Spleen (tissue), 11 donors: ENCODE measurements at regions not wholly inside any gene's neighbourhood (a gene's known extent, or its start where the extent isn't known, plus 50 kb on each side); places are given as distances from the start of the nearest gene placed in this dataset.

ENCODE experiments used
- DNase-seq: peaks from one replicate; pipeline ENCODE4 v3.0.0-alpha.2; 2020
- H3K27ac ChIP-seq, 8 donors: fragments of 200-600 bp; sonication (generic) in 7 of 8; 1 replicate in 4 of 8; 2 replicates in 4 of 8; pipeline versions ENCODE4 v1.5.0 to v1.8.0; 2016 to 2021; ENCODE audit warnings: inconsistent platforms in 4 of 8, mild to moderate bottlenecking in 4 of 8, moderate library complexity in 1 of 8
- H3K27me3 ChIP-seq, 7 donors: fragments of 200-600 bp; sonication (generic) in 6 of 7; replicated peaks in 1 of 7; 1 replicate in 4 of 7; 2 replicates in 3 of 7; pipeline versions ENCODE4 v1.5.0 to v1.8.0; 2016 to 2021; ENCODE audit warnings: inconsistent platforms in 3 of 7, mild to moderate bottlenecking in 1 of 7
- H3K36me3 ChIP-seq, 6 donors: fragments of 200-600 bp; sonication (generic) in 5 of 6; 1 replicate in 4 of 6; 2 replicates in 2 of 6; pipeline versions ENCODE4 v1.5.0 to v1.8.0; 2016 to 2021; ENCODE audit warnings: inconsistent platforms in 2 of 6
- H3K4me1 ChIP-seq, 6 donors: fragments of 200-600 bp; sonication (generic) in 5 of 6; 1 replicate in 3 of 6; 2 replicates in 3 of 6; pipeline versions ENCODE4 v1.5.0 to v1.8.0; 2016 to 2021; ENCODE audit warnings: inconsistent platforms in 3 of 6
- H3K4me3 ChIP-seq, 8 donors: fragments of 200-600 bp; sonication (generic) in 7 of 8; 1 replicate in 4 of 8; 2 replicates in 4 of 8; pipeline versions ENCODE4 v1.5.0 to v1.8.0; 2016 to 2021; ENCODE audit warnings: inconsistent platforms in 4 of 8, mild to moderate bottlenecking in 4 of 8, moderate library complexity in 2 of 8
- H3K9me3 ChIP-seq, 8 donors: fragments of 200-600 bp; sonication (generic) in 7 of 8; 1 replicate in 4 of 8; 2 replicates in 4 of 8; pipeline versions ENCODE4 v1.5.0 to v1.8.0; 2016 to 2021; ENCODE audit warnings: inconsistent platforms in 4 of 8
- CTCF ChIP-seq, 11 experiments: fragments of 200-600 bp in 7 of 11; fragments of 450-650 bp in 4 of 11; sonication (generic) in 4 of 11; IDR thresholded peaks in 8 of 11; conservative IDR thresholded peaks in 3 of 11; 1 replicate in 7 of 11; 2 replicates in 4 of 11; pipeline versions ENCODE4 v1.4.0 to v1.8.0; 2016 to 2021; ENCODE audit warnings: antibody characterized with exemption in 11 of 11, inconsistent platforms in 4 of 11, mild to moderate bottlenecking in 1 of 11
- POLR2A ChIP-seq, 3 donors: fragments of 450-650 bp; IDR thresholded peaks; one replicate each; pipeline ENCODE4 v1.5.1; 2017; ENCODE audit warnings: antibody characterized with exemption in 3 of 3, mild to moderate bottlenecking in 1 of 3
- POLR2AphosphoS5 ChIP-seq, 3 donors: sonication (generic); formaldehyde crosslinking; IDR thresholded peaks; one replicate each; pipeline ENCODE4 v1.5.1; 2017; ENCODE audit warnings: antibody characterized with exemption in 3 of 3
- WGBS, 5 donors: extraction: QIAGEN DNeasy Blood & Tissue Kit in 3 of 5; methylation state at CpG; one replicate each; pipeline versions ENCODE4 v1.1.5 to v1.1.7; 2013 to 2018; 5-methylcytosine and 5-hydroxymethylcytosine counted together
- intact Hi-C: fragments of 100-400 bp; cut with DNase I; formaldehyde crosslinking; loops from one replicate; pipeline ENCODE4 v1.15.0; 2023; ENCODE audit warnings: low total_unique reads
- donor health status: healthy with polysubstance abuse.
- donor health status: DM: no; HTN: no; CAD: no; lungs with moderate emphysema.
- donor health status: DM: no; HTN: no; CAD: no.
- donor health status: Bipolar disorder and iron deficiency.
- donor health status: healthy.
- donor health status: DM: no; HTN: no; CAD: no.
- donor health status: DM: yes; HTN: yes; CAD: no.

- H3K27ac ChIP-seq, result no peak overlapping the region
- no peaks in the 10 kb centered on the region for H3K9me3 ChIP-seq
- whole genome bisulfite sequencing, 5 donors, result 86 to 92% (median 88%) methylated on average over 2 of the region's 2 CpGs
- H3K27me3 ChIP-seq, result no peaks in the 10 kb centered on the region
- intact Hi-C loops, result no loop called here
- TF ChIP-seq POLR2A (IDR thresholded peaks at IDR 0.05), result no peak
- no peak for TF ChIP-seq CTCF (IDR thresholded peaks at IDR 0.05 in 8 of 11, conservative IDR thresholded peaks at IDR 0.05 in 3 of 11)
- no peak for TF ChIP-seq POLR2AphosphoS5 (IDR thresholded peaks at IDR 0.05)
- no peak for DNase-seq
- no peaks in the 10 kb centered on the region for H3K36me3 ChIP-seq
- no peaks in the 10 kb centered on the region for H3K4me1 ChIP-seq
- no peak overlapping the region for H3K4me3 ChIP-seq
Measured at GRCh38 chr12:43107026-43107775, 444.8 kb downstream of the ADAMTS20 start.

GRCh38 chr12:43106355-43106754 is 445.6 kb downstream of the ADAMTS20 start:
- Histone ChIP-seq H3K9me3 (no peaks in the 10 kb centered on the region), H3K36me3 (no peaks in the 10 kb centered on the region), H3K27me3 (no peaks in the 10 kb centered on the region), H3K4me3 (no peak overlapping the region), H3K4me1 (no peaks in the 10 kb centered on the region), H3K27ac (no peak overlapping the region)
- 50 to 69% (median 60%) methylated on average over 3 of the region's 3 CpGs for WGBS, 5 donors
- TF ChIP-seq CTCF (IDR thresholded peaks at IDR 0.05 in 8 of 11, conservative IDR thresholded peaks at IDR 0.05 in 3 of 11), result no peak
- TF ChIP-seq POLR2A (IDR thresholded peaks at IDR 0.05), result no peak
- TF ChIP-seq POLR2AphosphoS5 (IDR thresholded peaks at IDR 0.05), result no peak
- no peak for DNase-seq
- intact Hi-C loops, result no loop called here

GRCh38 chr12:43105426-43105981 is 446.5 kb downstream of the ADAMTS20 start:
- Histone ChIP-seq H3K9me3 (no peaks in the 10 kb centered on the region), H3K27me3 (no peaks in the 10 kb centered on the region), H3K4me1 (no peaks in the 10 kb centered on the region), H3K27ac (no peak overlapping the region), H3K36me3 (no peaks in the 10 kb centered on the region), H3K4me3 (no peak overlapping the region)
- 56 to 68% (median 61%) methylated on average over 6 of the region's 6 CpGs for WGBS, 5 donors
- intact Hi-C loops, result no loop called here
- no peak for DNase-seq
- no peak for TF ChIP-seq CTCF (IDR thresholded peaks at IDR 0.05 in 8 of 11, conservative IDR thresholded peaks at IDR 0.05 in 3 of 11)
- TF ChIP-seq POLR2AphosphoS5 (IDR thresholded peaks at IDR 0.05), result no peak
- TF ChIP-seq POLR2A (IDR thresholded peaks at IDR 0.05), result no peak

GRCh38 chr12:43104494-43104893 is 447.5 kb downstream of the ADAMTS20 start:
- no peak overlapping the region for H3K4me3 ChIP-seq
- H3K36me3 ChIP-seq, result no peaks in the 10 kb centered on the region
- TF ChIP-seq CTCF (IDR thresholded peaks at IDR 0.05 in 8 of 11, conservative IDR thresholded peaks at IDR 0.05 in 3 of 11) (no peak), POLR2A (IDR thresholded peaks at IDR 0.05) (no peak), POLR2AphosphoS5 (IDR thresholded peaks at IDR 0.05) (no peak)
- H3K27me3 ChIP-seq, result no peaks in the 10 kb centered on the region
- 87 to 96% (median 92%) methylated on average over 3 of the region's 3 CpGs for WGBS, 5 donors
- H3K4me1 ChIP-seq, result no peaks in the 10 kb centered on the region
- intact Hi-C loops, result no loop called here
- H3K9me3 ChIP-seq, result no peaks in the 10 kb centered on the region
- no peak overlapping the region for H3K27ac ChIP-seq
- no peak for DNase-seq
